ENCODE measurements at regions not wholly inside any gene's neighbourhood (a gene's known extent, or its start where the extent isn't known, plus 50 kb on each side); places are given as distances from the start of the nearest gene placed in this dataset.

GRCh38 chr6:110541701-110542309, 65.4 kb upstream of the SLC22A16 start:
- WGBS (ENCODE audit: insufficient coverage, low coverage, missing lambda C conversion rate): under 1% methylated on average over 5 of the region's 5 CpGs

More at GRCh38 chr6:110541701-110542309, 65.4 kb upstream of the SLC22A16 start:
- Histone ChIP-seq H3K9me3 (replicated peaks; ENCODE audit: control insufficient read depth, insufficient read depth, low read depth, low read length) (no peaks in the 10 kb centered on the region), H3K4me1 (replicated peaks in 1 of 2; ENCODE audit: control insufficient read depth in 2 of 2, insufficient read depth in 2 of 2, low read length in 2 of 2) (peaks cover 3 to 6% of the 10 kb centered on the region in 2 experiments; a peak in 3 of 5 replicates), H3K27me3 (ENCODE audit: control insufficient read depth in 2 of 2, insufficient read depth in 2 of 2, low read length in 2 of 2) (peaks cover 0 to 30% of the 10 kb centered on the region in 2 experiments; a peak in 3 of 5 replicates), H3K79me2 (ENCODE audit: control insufficient read depth, insufficient read depth, low read length) (no peaks in the 10 kb centered on the region), H3K4me2 (ENCODE audit: insufficient read depth, low read length) (no peak overlapping the region), H3K4me3 (no peak overlapping the region), H3K9me1 (ENCODE audit: control insufficient read depth, insufficient read depth, low read length) (no peaks in the 10 kb centered on the region), H3K27ac (ENCODE audit: extremely low read depth, low read depth, low read length) (no peak overlapping the region), H4K20me1 (replicated peaks; ENCODE audit: control insufficient read depth, insufficient read depth, low read length) (no peaks in the 10 kb centered on the region), H3K9ac (ENCODE audit: insufficient read depth in 1 of 2, low read depth in 2 of 2, low read length in 2 of 2) (no peak overlapping the region), H2AFZ (ENCODE audit: low read depth, low read length) (no peak overlapping the region), H3K36me3 (ENCODE audit: control insufficient read depth, insufficient read depth, low read length) (no peaks in the 10 kb centered on the region)
- FAIRE-seq (no peak), DNase-seq (ENCODE audit: extremely low read depth in 1 of 4, low spot score in 3 of 4) (no peak), ATAC-seq (no peak)
- intact Hi-C loops (cut with micrococcal nuclease): no loop called here
- in situ Hi-C loops (cut with MboI): no loop called here
- TF ChIP-seq FOXP4 (CRISPR knock-in tag; IDR thresholded peaks at IDR 0.05; ENCODE audit: borderline replicate concordance) (no peak), SUPT5H (IDR thresholded peaks at IDR 0.05) (no peak), KLF10 (CRISPR knock-in tag; IDR thresholded peaks at IDR 0.05) (no peak), ZBTB5 (IDR thresholded peaks at IDR 0.05) (no peak)
- CTCF ChIA-PET (ENCODE audit: low intra/inter-chr PET ratio): no interaction called here
- POLR2A ChIA-PET: no interaction called here
- no TSS peak for BruUV-seq (replicated peaks)

Measured in K562 (cell line).